HG02884 (cell line): ENCODE measurements at regions not wholly inside any gene's neighbourhood (a gene's known extent, or its start where the extent isn't known, plus 50 kb on each side); places are given as distances from the start of the nearest gene placed in this dataset.
"Not testable (repeated sequence)": the region's sequence is repeated elsewhere in the genome, so short reads cannot be mapped to it uniquely, and the experiment has no call there.

ENCODE experiments used
- ATAC-seq: cut with Tn5 transposase; IDR thresholded peaks from one replicate; pipeline ENCODE4 v1.9.1; 2021; ENCODE audit warnings: mild to moderate bottlenecking, moderate library complexity; ENCODE audit not compliant: unreplicated experiment

- not testable (repeated sequence) for ATAC-seq
Observed at GRCh38 chr4:131724847-131725246, 1424.2 kb upstream of the PCDH10 start.

DNA sequence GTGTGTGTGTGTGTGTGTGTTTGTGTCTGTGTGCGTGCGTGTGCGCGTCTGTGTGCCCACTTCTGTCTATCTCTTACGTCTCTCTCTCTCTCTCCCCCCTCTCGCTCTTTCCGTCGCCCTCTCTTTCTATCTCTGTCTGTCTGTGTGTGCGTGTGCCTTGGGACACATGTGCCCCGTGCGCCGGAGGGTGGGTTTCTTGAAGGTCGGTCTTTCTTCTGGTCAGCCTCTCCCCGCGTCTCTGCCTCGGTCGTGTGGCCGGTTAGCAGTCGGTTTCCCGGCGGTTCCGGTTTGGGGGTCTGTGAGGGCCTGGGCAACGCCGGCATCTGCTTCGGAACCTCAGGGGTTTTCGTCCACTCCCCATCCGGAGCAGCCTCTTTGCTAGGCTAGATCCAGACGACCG lies 1423.6 kb upstream of the PCDH10 start:
- ATAC-seq: not testable (repeated sequence)

- ATAC-seq: not testable (repeated sequence)
Observed at GRCh38 chr4:131726940-131727339, 1422.2 kb upstream of the PCDH10 start.

DNA sequence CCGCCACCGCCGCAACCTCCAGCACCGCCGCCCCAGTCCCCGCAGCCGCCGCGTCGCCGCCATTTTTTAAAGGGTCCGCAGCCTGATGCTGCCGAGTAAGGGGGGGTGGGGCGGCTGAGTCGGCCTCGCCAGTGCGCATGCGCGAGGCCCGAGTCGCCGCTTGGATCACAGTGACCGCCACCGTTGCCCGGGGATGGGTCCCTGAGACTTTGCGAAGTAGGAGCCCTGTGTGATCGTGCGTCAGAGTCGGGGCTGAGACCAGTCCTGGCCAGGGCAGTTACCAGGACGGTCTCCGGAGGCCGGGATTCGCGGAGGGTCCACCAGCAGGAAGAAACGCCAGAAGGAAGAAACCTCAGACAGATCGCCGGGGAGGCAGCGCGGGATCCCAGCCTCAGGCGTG lies 1421.7 kb upstream of the PCDH10 start:
- ATAC-seq: not testable (repeated sequence)

- not testable (repeated sequence) for ATAC-seq
Observed at GRCh38 chr4:131729205-131729604, 1419.9 kb upstream of the PCDH10 start.

DNA sequence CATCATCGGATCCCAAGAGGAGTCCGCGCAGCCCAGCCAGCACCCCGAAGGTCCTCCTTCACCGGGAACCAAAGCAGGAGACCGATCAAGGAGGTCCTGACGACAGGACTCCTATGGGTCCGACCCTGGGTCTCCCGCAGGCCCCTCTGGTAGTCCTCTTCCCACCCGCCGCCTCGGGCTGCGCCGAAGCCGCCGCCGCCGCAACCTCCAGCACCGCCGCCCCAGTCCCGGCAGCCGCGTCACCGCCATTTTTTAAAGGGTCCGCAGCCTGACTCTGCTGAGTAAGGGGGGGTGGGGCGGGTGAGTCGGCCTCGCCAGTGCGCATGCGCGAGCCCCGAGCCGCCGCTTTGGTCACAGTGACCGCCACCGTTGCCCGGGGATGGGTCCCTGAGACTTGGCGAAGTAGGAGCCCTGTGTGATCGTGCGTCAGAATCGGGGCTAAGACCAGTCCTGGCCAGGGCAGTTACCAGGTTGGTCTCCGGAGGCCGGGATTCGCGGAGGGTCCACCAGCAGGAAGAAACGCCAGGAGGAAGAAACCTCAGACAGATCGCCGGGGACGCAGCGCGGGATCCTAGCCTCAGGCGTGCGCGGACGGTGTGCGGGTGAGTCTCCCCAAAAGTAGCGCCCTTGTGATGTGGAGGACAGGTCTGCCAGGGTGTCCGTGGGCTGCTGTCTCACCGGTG lies 1419.2 kb upstream of the PCDH10 start:
- ATAC-seq: not testable (repeated sequence)

- ATAC-seq: not testable (repeated sequence)
Observed at GRCh38 chr4:131730574-131730973, 1418.5 kb upstream of the PCDH10 start.

- not testable (repeated sequence) for ATAC-seq
Observed at GRCh38 chr4:131732034-131732630, 1417.0 kb upstream of the PCDH10 start.

- ATAC-seq: not testable (repeated sequence)
Observed at GRCh38 chr4:131734321-131734720, 1414.8 kb upstream of the PCDH10 start.

- ATAC-seq: not testable (repeated sequence)
Observed at GRCh38 chr4:131734851-131735385, 1414.2 kb upstream of the PCDH10 start.

GRCh38 chr4:131738991-131739390 lies 1410.1 kb upstream of the PCDH10 start:
- not testable (repeated sequence) for ATAC-seq

DNA sequence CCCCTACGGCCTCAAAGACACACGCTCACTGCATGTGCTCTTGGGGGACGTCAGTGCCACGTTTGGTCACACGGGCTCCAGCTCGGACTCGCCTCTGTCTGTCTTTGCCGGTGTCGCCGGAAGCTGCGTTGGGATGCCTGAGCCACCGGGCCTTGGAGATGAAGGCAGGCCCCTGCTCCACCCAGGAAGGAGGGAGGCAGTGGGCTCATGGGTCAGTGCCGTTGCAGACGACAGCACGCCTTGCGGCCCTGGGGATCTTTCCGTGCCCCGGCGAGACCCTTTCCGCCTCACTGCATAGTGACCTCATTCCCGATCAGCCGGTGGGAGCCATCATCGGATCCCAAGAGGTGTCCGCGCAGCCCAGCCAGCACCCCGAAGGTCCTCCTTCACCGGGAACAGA lies 1407.3 kb upstream of the PCDH10 start:
- ATAC-seq: not testable (repeated sequence)

DNA sequence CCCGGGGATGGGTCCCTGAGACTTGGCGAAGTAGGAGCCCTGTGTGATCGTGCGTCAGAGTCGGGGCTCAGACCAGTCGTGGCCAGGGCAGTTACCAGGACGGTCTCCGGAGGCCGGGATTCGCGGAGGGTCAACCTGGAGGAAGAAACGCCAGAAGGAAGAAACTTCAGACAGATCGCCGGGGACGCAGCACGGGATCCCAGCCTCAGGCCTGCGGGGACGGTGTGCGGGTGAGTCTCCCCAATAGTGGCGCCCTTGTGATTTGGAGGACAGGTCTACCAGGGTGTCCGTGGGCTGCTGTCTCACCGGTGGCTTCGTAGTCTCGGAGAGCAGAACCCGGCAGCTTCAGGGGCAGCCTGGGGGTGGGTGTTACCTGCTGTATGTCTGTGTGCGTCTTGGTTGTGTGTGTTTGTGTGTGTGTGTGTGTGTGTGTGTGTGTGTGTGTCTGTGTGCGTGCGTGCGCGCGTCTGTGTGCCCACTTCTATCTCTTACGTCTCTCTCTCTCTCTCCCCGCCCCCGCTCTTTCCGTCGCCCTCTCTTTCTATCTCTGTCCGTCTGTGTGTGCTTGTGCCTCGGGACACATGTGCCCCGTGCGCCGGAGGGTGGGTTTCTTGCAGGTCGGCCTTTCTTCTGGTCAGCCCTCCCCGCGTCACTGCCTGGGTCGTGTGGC lies 1406.4 kb upstream of the PCDH10 start:
- not testable (repeated sequence) for ATAC-seq

DNA sequence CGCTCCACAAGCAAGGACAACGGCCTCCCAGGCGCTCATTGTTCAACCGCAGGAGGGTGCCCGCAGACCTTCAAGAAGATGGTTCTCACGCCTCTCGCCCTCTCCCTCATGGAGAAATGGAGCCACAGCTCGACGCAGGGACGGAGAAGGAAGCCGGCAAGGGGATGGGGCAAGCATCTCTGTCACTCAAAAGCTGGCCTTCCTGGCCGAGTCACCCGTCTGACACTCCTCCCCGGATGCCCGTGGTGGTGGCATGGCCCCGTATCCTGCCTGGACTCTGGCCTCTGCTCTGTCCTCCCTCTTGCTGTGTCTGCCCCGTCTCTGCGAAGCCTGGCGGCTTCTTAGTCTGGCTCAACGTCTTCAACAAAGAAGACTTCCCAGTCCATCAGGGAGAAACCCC lies 1405.7 kb upstream of the PCDH10 start:
- not testable (repeated sequence) for ATAC-seq

DNA sequence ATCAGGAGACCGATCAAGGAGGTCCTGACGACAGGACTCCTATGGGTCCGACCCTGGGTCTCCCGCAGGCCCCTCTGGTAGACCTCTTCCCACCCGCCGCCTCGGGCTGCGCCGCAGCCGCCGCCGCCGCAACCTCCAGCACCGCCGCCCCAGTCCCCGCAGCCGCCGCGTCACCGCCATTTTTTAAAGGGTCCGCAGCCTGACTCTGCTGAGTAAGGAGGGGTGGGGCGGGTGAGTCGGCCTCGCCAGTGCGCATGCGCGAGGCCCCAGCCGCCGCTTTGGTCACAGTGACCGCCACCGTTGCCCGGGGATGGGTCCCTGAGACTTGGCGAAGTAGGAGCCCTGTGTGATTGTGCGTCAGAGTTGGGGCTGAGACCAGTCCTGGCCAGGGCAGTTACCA lies 1401.9 kb upstream of the PCDH10 start:
- not testable (repeated sequence) for ATAC-seq

DNA sequence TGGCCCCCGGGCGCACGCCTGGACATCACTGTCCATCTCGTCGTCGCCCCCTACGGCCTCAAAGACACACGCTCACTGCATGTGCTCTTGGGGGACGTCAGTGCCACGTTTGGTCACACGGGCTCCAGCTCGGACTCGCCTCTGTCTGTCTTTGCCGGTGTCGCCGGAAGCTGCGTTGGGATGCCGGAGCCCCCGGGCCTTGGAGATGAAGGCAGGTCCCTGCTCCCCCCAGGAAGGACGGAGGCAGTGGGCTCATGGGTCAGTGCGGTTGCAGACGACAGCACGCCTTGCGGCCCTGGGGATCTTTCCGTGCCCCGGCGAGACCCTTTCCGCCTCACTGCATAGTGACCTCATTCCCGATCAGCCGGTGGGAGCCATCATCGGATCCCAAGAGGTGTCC lies 1399.9 kb upstream of the PCDH10 start:
- not testable (repeated sequence) for ATAC-seq

DNA sequence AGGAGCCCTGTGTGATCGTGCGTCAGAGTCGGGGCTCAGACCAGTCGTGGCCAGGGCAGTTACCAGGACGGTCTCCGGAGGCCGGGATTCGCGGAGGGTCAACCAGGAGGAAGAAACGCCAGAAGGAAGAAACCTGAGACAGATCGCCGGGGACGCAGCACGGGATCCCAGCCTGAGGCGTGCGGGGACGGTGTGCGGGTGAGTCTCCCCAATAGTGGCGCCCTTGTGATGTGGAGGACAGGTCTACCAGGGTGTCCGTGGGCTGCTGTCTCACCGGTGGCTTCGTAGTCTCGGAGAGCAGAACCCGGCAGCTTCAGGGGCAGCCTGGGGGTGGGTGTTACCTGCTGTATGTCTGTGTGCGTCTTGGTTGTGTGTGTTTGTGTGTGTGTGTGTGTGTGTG lies 1399.1 kb upstream of the PCDH10 start:
- ATAC-seq: not testable (repeated sequence)

DNA sequence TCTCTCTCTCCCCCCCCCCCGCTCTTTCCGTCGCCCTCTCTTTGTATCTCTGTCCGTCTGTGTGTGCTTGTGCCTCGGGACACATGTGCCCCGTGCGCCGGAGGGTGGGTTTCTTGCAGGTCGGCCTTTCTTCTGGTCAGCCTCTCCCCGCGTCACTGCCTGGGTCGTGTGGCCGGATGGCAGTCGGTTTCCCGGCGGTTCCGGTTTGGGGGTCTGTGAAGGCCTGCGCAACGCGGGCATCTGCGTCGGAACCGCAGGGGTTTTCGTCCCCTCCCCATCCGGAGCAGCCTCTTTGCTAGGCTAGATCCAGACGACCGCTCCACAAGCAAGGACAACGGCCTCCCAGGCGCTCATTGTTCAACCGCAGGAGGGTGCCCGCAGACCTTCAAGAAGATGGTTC lies 1398.6 kb upstream of the PCDH10 start:
- ATAC-seq: not testable (repeated sequence)

DNA sequence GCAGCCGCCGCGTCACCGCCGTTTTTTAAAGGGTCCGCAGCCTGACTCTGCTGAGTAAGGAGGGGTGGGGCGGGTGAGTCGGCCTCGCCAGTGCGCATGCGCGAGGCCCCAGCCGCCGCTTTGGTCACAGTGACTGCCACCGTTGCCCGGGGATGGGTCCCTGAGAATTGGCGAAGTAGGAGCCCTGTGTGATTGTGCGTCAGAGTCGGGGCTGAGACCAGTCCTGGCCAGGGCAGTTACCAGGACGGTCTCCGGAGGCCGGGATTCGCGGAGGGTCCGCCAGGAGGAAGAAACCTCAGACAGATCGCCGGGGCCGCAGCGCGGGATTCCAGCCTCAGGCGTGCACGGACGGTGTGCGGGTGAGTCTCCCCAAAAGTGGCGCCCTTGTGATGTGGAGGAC lies 1386.9 kb upstream of the PCDH10 start:
- ATAC-seq: not testable (repeated sequence)

GRCh38 chr4:131764730-131765129 lies 1384.4 kb upstream of the PCDH10 start:
- ATAC-seq: no peak

DNA sequence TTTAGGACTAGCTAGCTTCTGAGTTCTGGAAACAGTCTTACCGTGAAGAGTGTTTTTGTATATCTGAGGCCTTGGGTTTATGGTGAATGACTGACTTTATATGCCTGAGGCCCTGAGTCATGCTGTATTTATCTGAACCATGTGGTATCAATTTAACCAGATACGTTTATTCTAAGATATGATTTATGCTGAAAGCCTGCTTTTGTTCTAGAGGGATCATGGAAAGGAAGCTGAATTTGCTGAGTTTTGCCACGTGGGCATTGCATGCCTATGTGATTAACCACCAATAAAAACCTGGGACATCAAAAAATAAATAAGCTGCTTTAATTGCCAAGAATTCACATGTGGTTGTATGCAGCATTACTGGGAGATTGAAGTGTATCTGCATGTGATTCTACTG lies 1374.7 kb upstream of the PCDH10 start:
- ATAC-seq: not testable (repeated sequence)

GRCh38 chr4:131810565-131810964 lies 1338.5 kb upstream of the PCDH10 start:
- ATAC-seq: not testable (repeated sequence)
